Endodermal cell (in vitro differentiated cells): ENCODE measurements at regions not wholly inside any gene's neighbourhood (a gene's known extent, or its start where the extent isn't known, plus 50 kb on each side); places are given as distances from the start of the nearest gene placed in this dataset.

Experiments
- DNase-seq: peaks from one replicate; pipeline ENCODE4 v3.0.0-alpha.2; 2017
- H3K27ac ChIP-seq: 2 replicates; pipeline ENCODE4 v1.5.1; 2013; ENCODE audit warnings: mild to moderate bottlenecking, low read depth, low read length, moderate library complexity
- H3K27me3 ChIP-seq: 2 replicates; pipeline ENCODE4 v1.6.1; 2013; ENCODE audit warnings: mild to moderate bottlenecking, low read length, moderate library complexity; ENCODE audit not compliant: insufficient read depth, control insufficient read depth, poor library complexity, severe bottlenecking
- H3K36me3 ChIP-seq: 2 replicates; pipeline ENCODE4 v1.7.0; 2013; ENCODE audit warnings: mild to moderate bottlenecking, low read length, moderate library complexity; ENCODE audit not compliant: control insufficient read depth, insufficient read depth
- H3K4me1 ChIP-seq: one replicate; pipeline ENCODE4 v1.7.0; 2013; ENCODE audit warnings: low read length; ENCODE audit not compliant: control insufficient read depth, insufficient read depth
- H3K4me3 ChIP-seq: 2 replicates; pipeline ENCODE4 v1.5.1; 2013; ENCODE audit warnings: mild to moderate bottlenecking, low read length, moderate library complexity
- H3K9ac ChIP-seq: 2 replicates; pipeline ENCODE4 v1.6.1; 2013; ENCODE audit warnings: mild to moderate bottlenecking, low read length, moderate library complexity; ENCODE audit not compliant: poor library complexity, severe bottlenecking; ENCODE audit errors: extremely low read depth
- H3K9me3 ChIP-seq: 2 replicates; pipeline ENCODE4 v1.6.1; 2013; ENCODE audit warnings: mild to moderate bottlenecking, low read length, moderate library complexity; ENCODE audit not compliant: control insufficient read depth
- H3K27ac Mint-ChIP-seq: 2 replicates; pipeline ENCODE4 v1.8.0; 2020; ENCODE audit warnings: mixed read lengths
- H3K27me3 Mint-ChIP-seq: 2 replicates; pipeline ENCODE4 v1.8.0; 2021; ENCODE audit warnings: mild to moderate bottlenecking, mixed read lengths; ENCODE audit not compliant: insufficient read depth
- H3K36me3 Mint-ChIP-seq: 2 replicates; pipeline ENCODE4 v1.8.0; 2020; ENCODE audit warnings: low read depth, mixed read lengths
- H3K4me1 Mint-ChIP-seq: 2 replicates; pipeline ENCODE4 v1.8.0; 2020; ENCODE audit warnings: mixed read lengths
- H3K4me3 Mint-ChIP-seq: 2 replicates; pipeline ENCODE4 v1.8.0; 2020; ENCODE audit warnings: mild to moderate bottlenecking, moderate library complexity, mixed read lengths
- H3K9me3 Mint-ChIP-seq: 2 replicates; pipeline ENCODE4 v1.8.0; 2020; ENCODE audit warnings: mild to moderate bottlenecking, mixed read lengths
- CTCF ChIP-seq: fragments of 200-600 bp; sonication (generic); conservative IDR thresholded peaks from 2 replicates; pipeline ENCODE4 v1.5.0; 2021; ENCODE audit warnings: antibody characterized with exemption, mild to moderate bottlenecking
- WGBS, 2 experiments: methylation state at CpG; one replicate each; pipeline versions ENCODE4 v1.1.5 to v1.1.7; 2013; ENCODE audit warnings: missing lambda C conversion rate in 2 of 2, mixed read lengths in 1 of 2; ENCODE audit not compliant: insufficient coverage in 1 of 2, insufficient read length in 1 of 2; 5-methylcytosine and 5-hydroxymethylcytosine counted together

GRCh38 chr4:129561280-129561679, 465.3 kb downstream of the C4orf33 start:
- TF ChIP-seq CTCF = no peak
- Histone ChIP-seq H3K4me1 (no peaks in the 10 kb centered on the region), H3K36me3 (no peaks in the 10 kb centered on the region), H3K27me3 (no peaks in the 10 kb centered on the region), H3K9me3 (no peaks in the 10 kb centered on the region), H3K27ac (no peak overlapping the region), H3K9ac (no peak overlapping the region), H3K4me3 (no peak overlapping the region)
- WGBS, 2 experiments = no CpG with 5 or more reads among the region's 1 CpG
- no peaks in the 10 kb centered on the region for H3K9me3 Mint-ChIP-seq
- no peak for DNase-seq
- H3K27me3 Mint-ChIP-seq = no peaks in the 10 kb centered on the region
- H3K36me3 Mint-ChIP-seq = no peaks in the 10 kb centered on the region
- H3K4me1 Mint-ChIP-seq = no peaks in the 10 kb centered on the region
- no peak overlapping the region for H3K27ac Mint-ChIP-seq
- H3K4me3 Mint-ChIP-seq = no peak overlapping the region

GRCh38 chr4:129561886-129562671, 466.1 kb downstream of the C4orf33 start:
- H3K9ac ChIP-seq = no peak overlapping the region
- H3K36me3 ChIP-seq = no peaks in the 10 kb centered on the region
- no peaks in the 10 kb centered on the region for H3K27me3 ChIP-seq
- no peaks in the 10 kb centered on the region for H3K9me3 ChIP-seq
- H3K4me1 Mint-ChIP-seq = no peaks in the 10 kb centered on the region
- no peak overlapping the region for H3K4me3 Mint-ChIP-seq
- no peak overlapping the region for H3K27ac ChIP-seq
- no peaks in the 10 kb centered on the region for H3K4me1 ChIP-seq
- H3K9me3 Mint-ChIP-seq = no peaks in the 10 kb centered on the region
- no peak for DNase-seq
- no peak for TF ChIP-seq CTCF
- H3K4me3 ChIP-seq = no peak overlapping the region
- no peaks in the 10 kb centered on the region for H3K27me3 Mint-ChIP-seq
- H3K27ac Mint-ChIP-seq = no peak overlapping the region
- no peaks in the 10 kb centered on the region for H3K36me3 Mint-ChIP-seq
- 92 to 100% methylated on average over 2 of the region's 2 CpGs for WGBS, 2 experiments

GRCh38 chr4:129565214-129565613, 469.3 kb downstream of the C4orf33 start:
- H3K27me3 Mint-ChIP-seq = no peaks in the 10 kb centered on the region
- DNase-seq = no peak
- 98 to 100% methylated on average over 1 to 2 of the region's 2 CpGs for WGBS, 2 experiments
- no peaks in the 10 kb centered on the region for H3K4me1 Mint-ChIP-seq
- TF ChIP-seq CTCF = no peak
- H3K36me3 Mint-ChIP-seq = no peaks in the 10 kb centered on the region
- no peaks in the 10 kb centered on the region for H3K9me3 Mint-ChIP-seq
- Histone ChIP-seq H3K4me1 (no peaks in the 10 kb centered on the region), H3K27me3 (no peaks in the 10 kb centered on the region), H3K9ac (no peak overlapping the region), H3K4me3 (no peak overlapping the region), H3K36me3 (no peaks in the 10 kb centered on the region), H3K9me3 (no peaks in the 10 kb centered on the region), H3K27ac (no peak overlapping the region)
- no peak overlapping the region for H3K4me3 Mint-ChIP-seq
- H3K27ac Mint-ChIP-seq = no peak overlapping the region
